Upper lobe of left lung (tissue), 6 donors: ENCODE measurements at regions not wholly inside any gene's neighbourhood (a gene's known extent, or its start where the extent isn't known, plus 50 kb on each side); places are given as distances from the start of the nearest gene placed in this dataset.

ENCODE experiments used
- ATAC-seq, 2 donors: fragments of 200-7000 bp; cut with Tn5 transposase; one replicate each; pipeline ENCODE4 v1.9.1; 2022; ENCODE audit warnings: mild to moderate bottlenecking in 2 of 2, moderate library complexity in 2 of 2; ENCODE audit not compliant: low FRiP score in 2 of 2
- DNase-seq, 2 donors: peaks; one replicate each; pipeline ENCODE4 v3.0.0-alpha.2; 2019 to 2020
- H3K27ac ChIP-seq, 4 donors: fragments of 200-600 bp; sonication (generic); one replicate each; pipeline ENCODE4 v1.5.1; 2016 to 2019
- H3K27me3 ChIP-seq, 4 donors: fragments of 200-600 bp; sonication (generic); one replicate each; pipeline ENCODE4 v1.5.1; 2017 to 2019
- H3K36me3 ChIP-seq, 4 donors: fragments of 200-600 bp; sonication (generic); one replicate each; pipeline ENCODE4 v1.5.1; 2016 to 2019
- H3K4me1 ChIP-seq, 4 donors: fragments of 200-600 bp; sonication (generic); one replicate each; pipeline ENCODE4 v1.5.1; 2018 to 2019
- H3K4me3 ChIP-seq, 4 donors: fragments of 200-600 bp; sonication (generic); one replicate each; pipeline ENCODE4 v1.5.1; 2017 to 2019; ENCODE audit warnings: mild to moderate bottlenecking in 2 of 4, moderate library complexity in 1 of 4
- H3K9me3 ChIP-seq, 4 donors: fragments of 200-600 bp; sonication (generic); one replicate each; pipeline ENCODE4 v1.5.1; 2018 to 2019
- CTCF ChIP-seq, 6 experiments: fragments of 450-650 bp in 4 of 6; fragments of 200-600 bp in 2 of 6; sonication (generic) in 2 of 6; IDR thresholded peaks; one replicate each; pipeline ENCODE4 v1.5.1; 2016 to 2019; ENCODE audit warnings: antibody characterized with exemption in 6 of 6
- EP300 ChIP-seq, 4 donors: sonication (generic); formaldehyde crosslinking; IDR thresholded peaks; one replicate each; pipeline ENCODE4 v1.5.1; 2017; ENCODE audit warnings: antibody characterized with exemption in 4 of 4, control low read depth in 2 of 4
- POLR2A ChIP-seq, 4 donors: fragments of 450-650 bp; IDR thresholded peaks; one replicate each; pipeline ENCODE4 v1.5.1; 2016 to 2017; ENCODE audit warnings: antibody characterized with exemption in 4 of 4, mild to moderate bottlenecking in 2 of 4
- POLR2AphosphoS5 ChIP-seq, 2 donors: sonication (generic); formaldehyde crosslinking; IDR thresholded peaks; one replicate each; pipeline ENCODE4 v1.5.1; 2017; ENCODE audit warnings: antibody characterized with exemption in 2 of 2
- WGBS, 2 donors: methylation state at CpG; one replicate each; pipeline ENCODE4 v1.1.5; 2017 to 2018; 5-methylcytosine and 5-hydroxymethylcytosine counted together
- small RNA-seq, 4 donors: library from RNA; depleted of rRNA; stranded (forward); fragments of <200 nt; gene quantifications; one replicate each; pipeline ENCODE3, GENCODE V24; 2016
- donor health status: DM: no; HTN: no; CAD: no; lungs with moderate emphysema.
- donor health status: DM: no; HTN: yes; CAD: no; lungs with severe emphysema.

- DNase-seq (peak in 1 of 2 donors; percentile 34), ATAC-seq (peak; percentile 75 to 89)
- peak overlapping the region in 1 of 4 donors; percentile 30 for H3K4me3 ChIP-seq
- 5 to 8% methylated on average over 4 of the region's 4 CpGs for WGBS, 2 donors
- H3K36me3 ChIP-seq: no peaks in the 10 kb centered on the region
- H3K27me3 ChIP-seq: no peaks in the 10 kb centered on the region
- no peak overlapping the region for H3K27ac ChIP-seq
- peaks cover 7 to 14% (median 7%) of the 10 kb centered on the region in 4 donors for H3K4me1 ChIP-seq
- no peaks in the 10 kb centered on the region for H3K9me3 ChIP-seq
- TF ChIP-seq POLR2A (IDR thresholded peaks at IDR 0.05): no peak
- TF ChIP-seq EP300 (IDR thresholded peaks at IDR 0.05): no peak
- peak; percentile 66 to 84 (median 80) for TF ChIP-seq CTCF (IDR thresholded peaks at IDR 0.05)
These were observed 55.6 kb upstream of the CARMIL1 start for GRCh38 chr6:25223490-25223991.

- 85 to 89% methylated on average over 4 of the region's 4 CpGs for WGBS, 2 donors
- Histone ChIP-seq H3K9me3 (no peaks in the 10 kb centered on the region), H3K4me1 (peaks cover 7 to 14% (median 7%) of the 10 kb centered on the region in 4 donors), H3K27ac (no peak overlapping the region), H3K4me3 (no peak overlapping the region), H3K36me3 (no peaks in the 10 kb centered on the region), H3K27me3 (no peaks in the 10 kb centered on the region)
- ATAC-seq: no peak
- DNase-seq: no peak
- TF ChIP-seq EP300 (IDR thresholded peaks at IDR 0.05) (no peak), CTCF (IDR thresholded peaks at IDR 0.05) (no peak)
These were observed 54.9 kb upstream of the CARMIL1 start for GRCh38 chr6:25224242-25224641.

GRCh38 chr6:25227854-25228253, 51.3 kb upstream of the CARMIL1 start:
- Histone ChIP-seq H3K4me3 (no peak overlapping the region), H3K36me3 (no peaks in the 10 kb centered on the region), H3K27ac (no peak overlapping the region), H3K9me3 (no peaks in the 10 kb centered on the region), H3K4me1 (peaks cover 0 to 10% (median 7%) of the 10 kb centered on the region in 4 donors), H3K27me3 (no peaks in the 10 kb centered on the region)
- DNase-seq: no peak
- ATAC-seq: no peak
- TF ChIP-seq POLR2AphosphoS5 (IDR thresholded peaks at IDR 0.05) (no peak), EP300 (IDR thresholded peaks at IDR 0.05) (no peak), CTCF (IDR thresholded peaks at IDR 0.05) (no peak), POLR2A (IDR thresholded peaks at IDR 0.05) (no peak)

Small RNA genes in the stretch of these regions (small RNA-seq; reads per million reads assigned to genes)
- gene RN7SL334P: 0 reads per million in 4 donors
